ENCODE measurements at regions not wholly inside any gene's neighbourhood (a gene's known extent, or its start where the extent isn't known, plus 50 kb on each side); places are given as distances from the start of the nearest gene placed in this dataset.
"Not testable (repeated sequence)": the region's sequence is repeated elsewhere in the genome, so short reads cannot be mapped to it uniquely, and the experiment has no call there.

GRCh38 chr14:42556551-42556950, 949.9 kb downstream of the LRFN5 start:
- DNase-seq (ENCODE audit: extremely low read depth in 1 of 2, low read depth in 1 of 2): no peak

DNA sequence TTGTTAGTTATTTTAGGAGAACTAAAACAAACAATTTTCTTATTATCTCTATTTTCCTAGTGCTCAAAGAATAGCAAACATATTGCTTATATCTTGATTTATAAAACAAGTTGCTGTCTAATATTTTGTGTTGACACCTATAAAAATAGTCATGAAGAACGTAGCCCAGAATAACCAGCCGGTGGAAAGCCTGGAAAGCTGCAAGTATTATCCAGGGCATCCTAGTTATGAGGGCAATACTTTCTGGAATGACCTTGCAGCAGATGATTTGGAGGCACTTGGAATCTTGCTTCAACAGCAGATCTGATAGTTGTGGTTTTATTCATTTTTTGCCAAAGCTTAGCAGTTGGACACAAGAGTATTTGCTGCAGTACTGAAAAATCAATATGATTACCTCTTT, 948.7 kb downstream of the LRFN5 start:
- DNase-seq (ENCODE audit: extremely low read depth in 1 of 2, low read depth in 1 of 2): no peak

DNA sequence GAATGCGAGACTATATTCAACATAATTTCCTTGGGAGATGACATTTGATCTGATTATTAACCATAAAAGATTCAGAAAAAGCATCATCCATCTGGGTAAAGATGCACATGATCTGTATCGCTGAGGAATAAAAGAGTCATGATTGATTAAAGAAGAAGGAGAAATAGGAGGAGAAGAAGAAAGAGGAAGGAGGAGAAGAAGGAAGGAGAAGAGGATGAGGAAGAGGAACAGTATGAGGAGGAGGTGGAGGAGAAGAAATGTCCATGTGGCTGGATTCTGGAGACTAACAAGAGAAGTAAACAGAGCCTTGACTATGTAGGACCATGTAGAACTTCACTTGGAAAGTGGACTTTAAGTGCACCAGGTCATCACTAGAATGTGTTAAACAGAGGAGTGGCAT, 947.4 kb downstream of the LRFN5 start:
- DNase-seq (ENCODE audit: extremely low read depth in 1 of 2, low read depth in 1 of 2): no peak

GRCh38 chr14:42550310-42550709, 943.6 kb downstream of the LRFN5 start:
- no peak for DNase-seq (ENCODE audit: extremely low read depth in 1 of 2, low read depth in 1 of 2)

GRCh38 chr14:42548349-42548748, 941.7 kb downstream of the LRFN5 start:
- DNase-seq (ENCODE audit: extremely low read depth in 1 of 2, low read depth in 1 of 2): no peak

DNA sequence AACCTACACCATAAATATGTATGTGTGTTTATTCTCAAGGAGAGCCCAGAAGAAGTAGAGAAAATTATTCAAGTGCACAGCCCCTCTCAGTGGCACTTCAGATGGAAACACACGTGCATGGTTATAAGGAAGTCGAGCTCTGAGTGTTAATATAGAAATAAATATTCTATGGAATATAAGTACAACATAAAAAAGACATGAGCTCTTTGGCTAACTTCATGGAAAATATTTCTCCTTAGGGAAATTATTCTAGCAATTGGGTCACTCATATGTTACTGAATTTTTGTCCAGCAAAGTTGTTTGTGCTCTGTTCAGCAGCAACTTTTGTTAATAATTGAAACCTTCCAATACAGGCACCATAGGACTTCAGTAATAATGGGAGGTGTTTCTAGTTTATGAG, 939.0 kb downstream of the LRFN5 start:
- no peak for DNase-seq (ENCODE audit: extremely low read depth in 1 of 2, low read depth in 1 of 2)

DNA sequence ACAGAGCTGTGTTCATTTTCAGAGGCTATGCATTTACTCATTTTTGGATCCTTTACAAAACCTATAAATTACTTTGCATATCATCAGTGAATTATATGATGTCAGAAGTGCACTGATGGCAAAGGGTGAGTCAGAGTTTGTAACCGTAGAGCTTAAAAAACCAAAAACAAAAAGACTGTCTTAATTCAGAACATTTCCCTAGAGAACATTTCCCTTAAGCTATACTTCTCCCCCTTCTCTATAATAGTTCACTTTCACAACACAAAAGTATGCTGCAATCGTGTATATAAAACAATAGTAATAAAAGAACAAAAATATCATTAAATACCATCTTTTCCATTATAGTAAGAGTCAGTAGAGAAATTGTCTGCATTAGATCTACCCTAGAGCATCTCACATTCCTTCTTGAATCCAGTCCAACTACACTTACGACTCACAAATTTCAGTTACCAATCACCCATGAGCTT, 934.9 kb downstream of the LRFN5 start:
- no peak for DNase-seq (ENCODE audit: extremely low read depth in 1 of 2, low read depth in 1 of 2)

GRCh38 chr14:42535397-42535796, 928.7 kb downstream of the LRFN5 start:
- DNase-seq (ENCODE audit: extremely low read depth in 1 of 2, low read depth in 1 of 2): no peak

DNA sequence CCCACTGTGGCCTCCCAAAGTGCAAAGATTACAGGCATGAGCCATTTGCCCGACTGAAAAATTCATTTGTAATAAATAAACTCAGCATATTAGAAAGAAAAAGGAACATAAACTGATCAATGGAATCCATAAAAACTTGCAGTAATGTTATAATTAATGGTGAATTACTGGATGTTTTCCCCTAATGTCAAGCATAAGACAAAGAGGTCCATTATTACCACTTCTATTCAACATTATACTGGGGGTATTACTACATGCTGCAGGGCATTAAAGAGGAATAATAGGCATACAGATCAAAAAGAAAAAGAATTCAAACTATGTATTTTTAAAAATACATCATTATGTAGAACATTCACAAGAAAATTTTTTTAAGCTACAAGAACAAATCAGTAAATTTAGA, 926.8 kb downstream of the LRFN5 start:
- no peak for DNase-seq (ENCODE audit: extremely low read depth in 1 of 2, low read depth in 1 of 2)

GRCh38 chr14:42532194-42532593, 925.5 kb downstream of the LRFN5 start:
- DNase-seq (ENCODE audit: extremely low read depth in 1 of 2, low read depth in 1 of 2): no peak

DNA sequence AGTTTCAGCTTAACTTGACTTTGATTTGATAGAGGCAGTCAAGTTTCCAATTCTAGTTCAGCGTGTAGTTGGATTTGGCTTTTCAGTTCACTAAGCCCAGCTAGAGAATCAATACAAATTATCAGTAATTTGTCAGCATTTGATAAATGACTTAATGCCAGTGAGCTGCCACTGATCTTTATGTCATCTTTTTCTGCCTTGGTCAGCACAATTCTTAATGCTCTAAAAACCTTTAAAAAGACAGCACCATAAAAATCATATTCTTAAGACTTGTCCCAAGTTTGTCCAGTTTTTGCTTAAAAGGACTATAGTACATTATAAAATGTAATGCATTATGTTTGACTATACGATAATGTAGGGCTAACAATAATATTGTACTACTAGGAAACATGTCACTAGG, 920.5 kb downstream of the LRFN5 start:
- DNase-seq (ENCODE audit: extremely low read depth in 1 of 2, low read depth in 1 of 2): no peak

DNA sequence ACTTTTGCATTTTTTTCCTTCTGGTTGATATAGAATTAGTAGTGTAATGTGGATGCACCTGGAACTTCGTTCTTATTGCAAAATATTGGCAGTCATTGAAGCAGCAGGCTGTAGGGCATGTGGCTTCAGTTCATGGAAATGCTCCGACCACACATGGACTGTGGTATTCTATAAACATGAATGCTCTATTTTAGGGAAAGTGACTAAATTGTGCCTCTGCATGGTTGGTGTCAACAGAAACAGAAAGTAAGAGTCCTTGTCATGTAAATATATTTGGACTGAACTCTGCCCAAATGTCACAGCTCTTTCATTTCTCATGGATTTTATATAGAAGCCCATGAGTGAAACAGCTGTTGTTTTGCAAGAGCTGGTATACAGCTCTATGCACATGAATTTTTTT, 917.0 kb downstream of the LRFN5 start:
- DNase-seq (ENCODE audit: extremely low read depth in 1 of 2, low read depth in 1 of 2): no peak

- DNase-seq (ENCODE audit: extremely low read depth in 1 of 2, low read depth in 1 of 2): no peak
Observed at GRCh38 chr14:42517806-42518500, 911.3 kb downstream of the LRFN5 start.

DNA sequence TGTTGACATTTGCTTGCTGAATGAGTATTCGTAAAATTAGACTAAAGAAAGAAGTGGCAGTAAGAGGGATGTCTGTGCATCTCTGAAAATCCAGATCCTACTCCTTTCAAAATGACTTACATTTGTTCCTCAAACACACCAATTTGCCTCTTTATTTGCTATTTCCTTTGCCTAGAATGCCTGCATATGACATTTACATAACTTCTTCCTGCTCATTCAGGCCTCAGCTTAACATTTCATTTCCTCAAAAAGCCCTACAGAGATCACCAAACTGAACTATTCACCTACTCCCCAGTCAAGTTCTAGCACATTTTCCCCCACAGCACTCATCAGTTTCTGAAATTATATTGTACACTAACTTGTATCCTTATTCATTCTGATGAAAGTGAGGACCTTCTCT, 907.2 kb downstream of the LRFN5 start:
- DNase-seq (ENCODE audit: extremely low read depth in 1 of 2, low read depth in 1 of 2): no peak

DNA sequence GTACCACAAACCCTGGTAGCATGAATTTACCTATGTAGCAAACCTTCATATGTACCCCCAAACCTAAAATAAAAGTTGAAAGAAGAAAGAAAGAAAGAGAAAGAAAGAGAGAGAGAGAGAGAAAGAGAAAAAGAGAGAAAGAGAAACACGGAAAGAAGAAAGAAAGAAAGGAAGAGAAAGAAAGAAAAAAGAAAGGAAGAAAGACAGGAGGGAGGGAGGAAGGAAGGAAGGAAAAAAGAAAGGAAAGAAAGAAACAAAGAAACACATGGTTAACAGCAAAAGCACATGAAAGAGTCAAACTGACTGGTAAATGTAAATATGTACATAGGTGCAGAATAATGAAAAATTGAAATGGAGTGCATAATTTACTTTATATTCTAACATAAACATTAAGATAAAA, 903.4 kb downstream of the LRFN5 start:
- DNase-seq (ENCODE audit: extremely low read depth in 1 of 2, low read depth in 1 of 2): no peak

GRCh38 chr14:42508209-42508946, 901.7 kb downstream of the LRFN5 start:
- no peak for DNase-seq (ENCODE audit: extremely low read depth in 1 of 2, low read depth in 1 of 2)

DNA sequence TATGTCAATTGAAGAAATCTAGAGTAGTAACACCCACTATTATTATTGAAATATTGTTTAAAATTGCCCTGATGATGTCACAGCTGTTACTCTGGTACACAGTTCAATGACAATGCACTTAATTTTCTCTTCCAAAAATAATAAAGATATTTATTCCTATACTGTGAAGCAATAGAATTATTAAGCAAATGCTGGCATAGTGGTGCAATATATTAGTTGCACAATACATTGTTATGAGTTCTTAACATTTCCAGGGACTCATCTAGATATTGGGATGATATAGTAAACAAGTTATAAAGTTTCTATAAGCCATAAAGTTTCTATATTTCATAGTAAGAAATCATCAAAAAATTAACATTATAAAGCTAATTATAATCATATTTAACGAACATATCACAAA, 897.8 kb downstream of the LRFN5 start:
- no peak for DNase-seq (ENCODE audit: extremely low read depth in 1 of 2, low read depth in 1 of 2)

- no peak for DNase-seq (ENCODE audit: extremely low read depth in 1 of 2, low read depth in 1 of 2)
Observed at GRCh38 chr14:42499137-42499536, 892.5 kb downstream of the LRFN5 start.

DNA sequence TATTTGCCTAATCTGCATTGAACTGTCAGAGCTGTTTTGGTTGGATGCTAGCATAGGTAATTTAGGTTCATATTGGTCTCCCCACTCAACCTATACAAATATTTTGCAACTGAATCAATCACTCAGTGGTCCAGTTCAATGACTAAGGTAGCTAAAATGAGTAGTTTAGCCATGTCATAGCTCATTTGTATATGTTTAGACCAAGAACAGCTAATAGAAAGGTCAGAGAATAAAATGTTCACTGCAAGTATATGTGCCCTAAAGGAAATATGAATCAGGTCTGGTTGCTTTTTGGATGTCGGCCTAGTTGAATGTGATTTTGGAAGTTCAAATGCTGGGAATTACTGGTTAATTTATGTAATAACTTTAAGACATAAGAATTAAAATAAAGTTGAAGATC, 883.9 kb downstream of the LRFN5 start:
- DNase-seq (ENCODE audit: extremely low read depth in 1 of 2, low read depth in 1 of 2): no peak

DNA sequence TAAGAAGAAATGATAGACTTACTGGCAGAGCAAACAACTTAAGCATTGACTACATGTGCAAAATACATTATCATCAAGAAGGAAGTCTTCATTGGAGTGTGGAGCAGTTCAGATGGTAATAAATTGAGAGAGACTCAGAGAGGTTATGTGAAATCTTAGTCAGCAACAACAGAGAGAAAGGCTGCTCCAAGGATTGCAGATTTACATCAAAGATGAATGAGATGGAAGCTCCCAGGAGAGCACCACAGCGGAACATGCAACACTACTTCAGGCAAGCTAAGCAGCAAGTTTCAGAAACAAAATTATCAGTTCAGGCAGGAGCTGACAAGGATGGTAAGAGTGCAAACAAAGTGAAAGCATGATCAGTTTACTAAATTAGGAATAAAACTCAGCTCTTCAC, 882.3 kb downstream of the LRFN5 start:
- no peak for DNase-seq (ENCODE audit: extremely low read depth in 1 of 2, low read depth in 1 of 2)

- DNase-seq (ENCODE audit: extremely low read depth in 1 of 2, low read depth in 1 of 2): not testable (repeated sequence)
Observed at GRCh38 chr14:42482345-42482971, 875.8 kb downstream of the LRFN5 start.

DNA sequence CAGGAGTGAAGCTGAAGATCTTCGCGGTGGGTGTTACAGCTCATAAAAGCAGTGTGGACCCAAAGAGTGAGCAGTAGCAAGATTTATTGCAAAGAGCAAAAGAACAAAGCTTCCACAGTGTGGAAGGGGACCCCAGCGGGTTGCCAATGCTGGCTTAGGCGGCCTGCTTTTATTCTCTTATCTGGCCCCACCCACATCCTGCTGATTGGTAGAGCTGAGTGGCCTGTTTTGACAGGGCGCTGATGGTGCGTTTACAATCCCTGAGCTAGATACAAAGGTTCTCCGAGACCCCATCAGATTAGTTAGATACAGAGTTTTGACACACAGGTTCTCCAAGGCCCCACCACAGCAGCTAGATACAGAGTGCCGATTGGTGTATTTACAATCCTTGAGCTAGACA, 875.0 kb downstream of the LRFN5 start:
- DNase-seq (ENCODE audit: extremely low read depth in 1 of 2, low read depth in 1 of 2): not testable (repeated sequence)
